Lower leg skin (tissue), 3 donors: ENCODE measurements at regions not wholly inside any gene's neighbourhood (a gene's known extent, or its start where the extent isn't known, plus 50 kb on each side); places are given as distances from the start of the nearest gene placed in this dataset.

Experiments
- POLR2A ChIP-seq, 2 donors: fragments of 450-650 bp; IDR thresholded peaks; one replicate each; pipeline ENCODE4 v1.6.1; 2016 to 2017; ENCODE audit warnings: antibody characterized with exemption in 2 of 2, mild to moderate bottlenecking in 1 of 2, moderate library complexity in 1 of 2
- TF ChIP-seq, protein P1 (sequence below), 3 donors: fragments of 450-650 bp; IDR thresholded peaks; one replicate each; pipeline ENCODE4 v1.5.1; 2016; ENCODE audit warnings: antibody characterized with exemption in 3 of 3, mild to moderate bottlenecking in 3 of 3, moderate library complexity in 2 of 3

DNA sequence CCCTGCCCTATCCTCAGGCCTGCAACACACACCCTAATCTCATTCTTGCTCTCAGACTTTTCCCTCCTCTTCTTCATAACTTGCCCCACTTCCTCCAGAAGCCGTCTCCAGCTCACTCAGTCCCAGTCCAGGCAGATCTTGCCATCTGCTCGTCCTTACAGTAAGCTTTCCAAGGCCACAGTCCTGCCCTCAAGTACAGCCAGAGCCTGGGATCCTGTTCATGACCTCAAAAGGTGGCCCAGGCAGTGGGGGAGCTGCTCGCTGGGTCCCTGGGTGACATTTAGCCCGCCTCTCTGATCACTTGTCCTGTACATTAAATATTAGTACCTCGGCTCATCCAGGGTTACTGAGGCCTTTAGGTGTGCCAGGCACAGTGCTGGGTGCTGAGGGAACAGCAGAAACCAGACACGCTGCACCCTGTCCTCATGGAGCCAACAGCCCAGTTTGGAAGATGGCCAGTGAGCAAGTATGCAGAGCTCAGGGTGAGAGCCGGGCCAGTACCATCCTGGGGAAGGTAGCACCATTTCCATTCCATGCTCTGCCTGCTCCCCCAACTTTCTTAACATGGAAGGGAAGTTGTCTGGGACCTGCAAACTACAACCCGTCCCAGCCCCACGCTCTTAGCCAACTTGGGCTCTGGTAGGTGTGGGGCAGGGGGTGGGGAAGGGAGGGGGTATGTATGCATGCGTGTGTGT lies 100.4 kb downstream of the C5orf15 start:
- TF ChIP-seq, protein P1, sequence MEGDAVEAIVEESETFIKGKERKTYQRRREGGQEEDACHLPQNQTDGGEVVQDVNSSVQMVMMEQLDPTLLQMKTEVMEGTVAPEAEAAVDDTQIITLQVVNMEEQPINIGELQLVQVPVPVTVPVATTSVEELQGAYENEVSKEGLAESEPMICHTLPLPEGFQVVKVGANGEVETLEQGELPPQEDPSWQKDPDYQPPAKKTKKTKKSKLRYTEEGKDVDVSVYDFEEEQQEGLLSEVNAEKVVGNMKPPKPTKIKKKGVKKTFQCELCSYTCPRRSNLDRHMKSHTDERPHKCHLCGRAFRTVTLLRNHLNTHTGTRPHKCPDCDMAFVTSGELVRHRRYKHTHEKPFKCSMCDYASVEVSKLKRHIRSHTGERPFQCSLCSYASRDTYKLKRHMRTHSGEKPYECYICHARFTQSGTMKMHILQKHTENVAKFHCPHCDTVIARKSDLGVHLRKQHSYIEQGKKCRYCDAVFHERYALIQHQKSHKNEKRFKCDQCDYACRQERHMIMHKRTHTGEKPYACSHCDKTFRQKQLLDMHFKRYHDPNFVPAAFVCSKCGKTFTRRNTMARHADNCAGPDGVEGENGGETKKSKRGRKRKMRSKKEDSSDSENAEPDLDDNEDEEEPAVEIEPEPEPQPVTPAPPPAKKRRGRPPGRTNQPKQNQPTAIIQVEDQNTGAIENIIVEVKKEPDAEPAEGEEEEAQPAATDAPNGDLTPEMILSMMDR (IDR thresholded peaks at IDR 0.05), result no peak
- no peak for TF ChIP-seq POLR2A (IDR thresholded peaks at IDR 0.05)
